K562 (cell line): ENCODE measurements at regions not wholly inside any gene's neighbourhood (a gene's known extent, or its start where the extent isn't known, plus 50 kb on each side); places are given as distances from the start of the nearest gene placed in this dataset.

Experiments used
- ATAC-seq: fragments of 200-7000 bp; cut with Tn5 transposase; 3 replicates; pipeline ENCODE4 v1.9.1; 2020; ENCODE audit warnings: moderate library complexity
- BruUV-seq: library from RNA; stranded (reverse); fragments of 400-500 nt; replicated peaks from 2 replicates; lab custom pipeline; 2021; lab: Mats Ljungman, UMichigan
- CTCF ChIA-PET: fragments of 300-600 bp; formaldehyde crosslinking; extraction: SDS; loops from one replicate; lab custom pipeline; 2021; ENCODE audit warnings: low intra/inter-chr PET ratio; lab: Yijun Ruan, JAX
- POLR2A ChIA-PET: fragments of 300-600, 350-650 bp; sonication (Branson Sonifier 250); formaldehyde crosslinking; extraction: SDS; loops from one replicate; lab custom pipeline; 2021; ENCODE audit warnings: antibody characterized with exemption, inconsistent platforms; lab: Yijun Ruan, JAX
- DNase-seq, 4 experiments: peaks; one replicate each; pipeline versions ENCODE4 v3.0.0 to v3.0.0-alpha.2; 2011 to 2018; ENCODE audit warnings: low spot score in 3 of 4, mixed read lengths in 3 of 4; ENCODE audit errors: extremely low read depth in 1 of 4
- FAIRE-seq: peaks from 2 replicates; lab custom pipeline; 2011; peaks lifted over from hg19 to GRCh38; lab: Jason Lieb, UNC
- H2AFZ ChIP-seq: 2 replicates; pipeline ENCODE4 v1.6.0; 2011; ENCODE audit warnings: low read depth, low read length, control low read depth, inconsistent platforms
- H3K27ac ChIP-seq: fragments of 200-600 bp; 3 replicates; pipeline ENCODE4 v1.8.0; 2011; ENCODE audit warnings: low read depth, mild to moderate bottlenecking, control low read depth, inconsistent platforms, low read length, moderate library complexity, mixed read lengths; ENCODE audit errors: extremely low read depth
- H3K27me3 ChIP-seq, 2 experiments: fragments of 300-600 bp in 1 of 2; 2 replicates in 1 of 2; 3 replicates in 1 of 2; pipeline versions ENCODE4 v1.6.0 to v1.8.0; 2011; ENCODE audit warnings: inconsistent platforms in 2 of 2, low read length in 2 of 2, mild to moderate bottlenecking in 1 of 2, mixed read lengths in 1 of 2, moderate library complexity in 1 of 2; ENCODE audit not compliant: control insufficient read depth in 2 of 2, insufficient read depth in 2 of 2
- H3K36me3 ChIP-seq: fragments of 300-600 bp; 3 replicates; pipeline ENCODE4 v1.8.0; 2011; ENCODE audit warnings: mild to moderate bottlenecking, low read length, inconsistent platforms; ENCODE audit not compliant: control insufficient read depth, insufficient read depth
- H3K4me1 ChIP-seq, 2 experiments: fragments of 200-600 bp in 1 of 2; replicated peaks in 1 of 2; 2 replicates in 1 of 2; 3 replicates in 1 of 2; pipeline versions ENCODE4 v1.5.1 to v1.8.0; 2011; ENCODE audit warnings: inconsistent platforms in 2 of 2, low read length in 2 of 2, mild to moderate bottlenecking in 1 of 2, mixed read lengths in 1 of 2, moderate library complexity in 1 of 2; ENCODE audit not compliant: control insufficient read depth in 2 of 2, insufficient read depth in 2 of 2
- H3K4me2 ChIP-seq: 2 replicates; pipeline ENCODE4 v1.6.1; 2011; ENCODE audit warnings: low read length, control low read depth, inconsistent platforms, mixed read lengths; ENCODE audit not compliant: insufficient read depth
- H3K4me3 ChIP-seq: fragments of 200-600 bp; sonication (generic), shearing (Covaris generic); 2 replicates; pipeline ENCODE4 v1.5.1; 2016; ENCODE audit warnings: control low read depth, inconsistent platforms
- H3K79me2 ChIP-seq: fragments of 200-600 bp; 3 replicates; pipeline ENCODE4 v1.8.0; 2011; ENCODE audit warnings: low read length, inconsistent platforms; ENCODE audit not compliant: control insufficient read depth, insufficient read depth
- H3K9ac ChIP-seq, 2 experiments: 2 replicates each; pipeline versions ENCODE4 v1.6.0 to v1.6.1; 2011; ENCODE audit warnings: low read depth in 2 of 2, low read length in 2 of 2, control low read depth in 1 of 2, inconsistent platforms in 1 of 2, mild to moderate bottlenecking in 1 of 2, mixed read lengths in 1 of 2; ENCODE audit not compliant: insufficient read depth in 1 of 2
- H3K9me1 ChIP-seq: one replicate; pipeline ENCODE4 v1.6.0; 2011; ENCODE audit warnings: inconsistent platforms, mild to moderate bottlenecking, low read length, moderate library complexity; ENCODE audit not compliant: control insufficient read depth, insufficient read depth
- H3K9me3 ChIP-seq: replicated peaks from 2 replicates; pipeline ENCODE4 v1.5.1; 2011; ENCODE audit warnings: low read depth, low read length, inconsistent platforms; ENCODE audit not compliant: control insufficient read depth, insufficient read depth
- H4K20me1 ChIP-seq: replicated peaks from 2 replicates; pipeline ENCODE4 v1.6.1; 2011; ENCODE audit warnings: low read length, inconsistent platforms, mixed read lengths; ENCODE audit not compliant: control insufficient read depth, insufficient read depth
- CHD1 ChIP-seq: fragments of 200-600 bp; sonication (generic); IDR thresholded peaks from one replicate; pipeline ENCODE4 v1.6.1; 2012; ENCODE audit warnings: mild to moderate bottlenecking, moderate library complexity, low read length, inconsistent platforms
- FOS ChIP-seq: IDR thresholded peaks from 3 replicates; pipeline ENCODE4 v1.6.1; 2011; ENCODE audit not compliant: insufficient read length; ENCODE audit errors: extremely low read depth
- KAT8 ChIP-seq: fragments of 450-650 bp; IDR thresholded peaks from 2 replicates; pipeline ENCODE4 v1.6.1; 2016; ENCODE audit warnings: low read depth, mild to moderate bottlenecking
- MYBL2 ChIP-seq, 2 experiments: fragments of 450-650 bp in 1 of 2; sonication (generic) in 1 of 2; formaldehyde crosslinking in 1 of 2; IDR thresholded peaks; 2 replicates each; pipeline versions ENCODE4 v1.6.1 to v1.8.1; 2017 to 2022; ENCODE audit warnings: borderline replicate concordance in 1 of 2, inconsistent platforms in 1 of 2, low read depth in 1 of 2, mild to moderate bottlenecking in 1 of 2, missing genetic modification reagents in 1 of 2, moderate library complexity in 1 of 2
- NONO ChIP-seq, 2 experiments: fragments of 200-400 bp in 1 of 2; fragments of 450-650 bp in 1 of 2; formaldehyde crosslinking in 1 of 2; IDR thresholded peaks; 2 replicates each; pipeline ENCODE4 v1.6.1; 2017; ENCODE audit warnings: low read depth in 2 of 2, mild to moderate bottlenecking in 2 of 2, moderate library complexity in 2 of 2, low read length in 1 of 2
- ZNF121 ChIP-seq: sonication (generic); formaldehyde crosslinking; conservative IDR thresholded peaks from 2 replicates; pipeline ENCODE4 v1.8.0; 2022; ENCODE audit warnings: missing genetic modification reagents
- ZNF239 ChIP-seq: fragments of 250-450 bp; sonication (Bioruptor Pico); IDR thresholded peaks from 2 replicates; pipeline ENCODE4 v1.4.0; 2020; ENCODE audit warnings: mild to moderate bottlenecking
- WGBS: fragments of 100-300 bp; shearing (Covaris generic); methylation state at CpG from one replicate; pipeline ENCODE4 v1.1.6; 2016; ENCODE audit warnings: low coverage, mixed read lengths; ENCODE audit not compliant: insufficient coverage; ENCODE audit errors: missing lambda C conversion rate; 5-methylcytosine and 5-hydroxymethylcytosine counted together
- in situ Hi-C: fragments of 300-500 bp; cut with MboI; formaldehyde crosslinking; loops from 4 replicates; pipeline ENCODE4 v1.15.0; 2018; ENCODE audit warnings: inconsistent platforms, mixed read lengths
- intact Hi-C: fragments of 100-400 bp; cut with micrococcal nuclease; formaldehyde crosslinking; loops from 2 replicates; pipeline ENCODE4 v1.14.2; 2022
- TF ChIP-seq, protein P1 (sequence below): fragments of 450-650 bp; conservative IDR thresholded peaks from 2 replicates; pipeline ENCODE4 v1.6.1; 2016; ENCODE audit warnings: missing genetic modification characterization, low read depth, mild to moderate bottlenecking, missing compliant biosample characterization, moderate library complexity
- TF ChIP-seq, protein P2 (sequence below): sonication (generic); formaldehyde crosslinking; IDR thresholded peaks from 2 replicates; pipeline ENCODE4 v1.8.0; 2022; ENCODE audit warnings: mild to moderate bottlenecking, low read depth, missing genetic modification reagents

DNA sequence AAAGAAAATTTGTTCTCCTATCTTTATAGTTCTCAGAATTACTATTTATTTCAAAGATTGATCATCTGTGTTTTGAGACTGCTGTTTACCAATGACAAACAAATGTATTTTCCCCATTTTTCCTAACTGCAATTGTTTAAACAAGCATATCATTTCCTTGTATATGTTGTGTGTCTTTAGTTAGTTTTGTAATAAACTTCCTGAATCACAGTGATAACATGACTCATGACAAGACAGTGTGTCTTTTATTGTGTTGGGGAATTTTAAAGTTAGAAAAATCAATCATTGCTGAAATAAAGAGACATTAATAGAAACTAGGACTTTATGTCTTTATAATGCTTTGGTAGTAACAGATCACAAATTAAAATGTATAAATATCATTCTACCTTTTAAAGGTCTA is 348.5 kb downstream of the KCNJ2 start:
- Histone ChIP-seq H2AFZ (no peak overlapping the region), H3K79me2 (no peaks in the 10 kb centered on the region)
- no peak for TF ChIP-seq ZNF239 (CRISPR knock-in tag)
- no peak for TF ChIP-seq FOS
- TF ChIP-seq, protein P1, sequence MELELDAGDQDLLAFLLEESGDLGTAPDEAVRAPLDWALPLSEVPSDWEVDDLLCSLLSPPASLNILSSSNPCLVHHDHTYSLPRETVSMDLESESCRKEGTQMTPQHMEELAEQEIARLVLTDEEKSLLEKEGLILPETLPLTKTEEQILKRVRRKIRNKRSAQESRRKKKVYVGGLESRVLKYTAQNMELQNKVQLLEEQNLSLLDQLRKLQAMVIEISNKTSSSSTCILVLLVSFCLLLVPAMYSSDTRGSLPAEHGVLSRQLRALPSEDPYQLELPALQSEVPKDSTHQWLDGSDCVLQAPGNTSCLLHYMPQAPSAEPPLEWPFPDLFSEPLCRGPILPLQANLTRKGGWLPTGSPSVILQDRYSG (tag), result no peak
- no peak for TF ChIP-seq ZNF121
- no peak for TF ChIP-seq CHD1
- TF ChIP-seq, all 486 proteins: peak for 0
- Histone ChIP-seq H3K4me2 (no peak overlapping the region), H3K9me1 (no peaks in the 10 kb centered on the region), H3K9ac (no peak overlapping the region), H3K4me1 (no peaks in the 10 kb centered on the region), H3K36me3 (no peaks in the 10 kb centered on the region), H4K20me1 (no peaks in the 10 kb centered on the region), H3K27ac (no peak overlapping the region), H3K9me3 (no peaks in the 10 kb centered on the region), H3K27me3 (no peaks in the 10 kb centered on the region), H3K4me3 (no peak overlapping the region)
- ATAC-seq (no peak), DNase-seq (no peak), FAIRE-seq (no peak)
- CTCF ChIA-PET, result no interaction called here
- POLR2A ChIA-PET, result no interaction called here
- in situ Hi-C loops, result no loop called here
- BruUV-seq, result no TSS peak
- intact Hi-C loops, result no loop called here

DNA sequence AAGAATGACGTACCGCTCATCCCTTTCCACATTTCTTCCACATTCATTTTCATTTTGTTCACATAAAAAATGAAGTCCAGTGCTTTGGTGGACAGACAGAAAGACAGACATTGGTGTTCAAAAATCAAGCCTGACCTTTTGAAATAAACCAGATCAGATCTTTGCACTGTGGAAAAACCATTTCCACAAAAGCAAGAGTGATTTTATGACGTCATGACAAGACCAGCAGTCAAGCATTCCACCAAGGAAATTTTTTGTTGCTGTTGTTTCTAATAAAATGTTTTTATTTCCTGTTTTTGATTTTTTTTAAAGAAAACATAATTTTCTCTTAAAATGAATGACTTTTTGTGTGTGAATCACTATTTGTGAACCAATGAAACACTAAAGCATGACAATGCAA is 350.0 kb downstream of the KCNJ2 start:
- H3K4me3 ChIP-seq, result no peak overlapping the region
- WGBS, result 3% methylated on average over 3 of the region's 3 CpGs
- in situ Hi-C loops (no loop called here), intact Hi-C loops (no loop called here)
- no peaks in the 10 kb centered on the region for H3K9me1 ChIP-seq
- ChIA-PET POLR2A (no interaction called here), CTCF (no interaction called here)
- H3K27me3 ChIP-seq, result no peaks in the 10 kb centered on the region
- ATAC-seq (no peak), DNase-seq (no peak), FAIRE-seq (no peak)
- H2AFZ ChIP-seq, result no peak overlapping the region
- no peak overlapping the region for H3K27ac ChIP-seq
- H4K20me1 ChIP-seq, result no peaks in the 10 kb centered on the region
- TF ChIP-seq MYBL2 (IDR thresholded peaks at IDR 0.05; ENCODE audit: low read depth), result no peak
- TF ChIP-seq MYBL2 (CRISPR knock-in tag; IDR thresholded peaks at IDR 0.05; ENCODE audit: borderline replicate concordance), result no peak
- no peak for TF ChIP-seq KAT8
- TF ChIP-seq, protein P2, sequence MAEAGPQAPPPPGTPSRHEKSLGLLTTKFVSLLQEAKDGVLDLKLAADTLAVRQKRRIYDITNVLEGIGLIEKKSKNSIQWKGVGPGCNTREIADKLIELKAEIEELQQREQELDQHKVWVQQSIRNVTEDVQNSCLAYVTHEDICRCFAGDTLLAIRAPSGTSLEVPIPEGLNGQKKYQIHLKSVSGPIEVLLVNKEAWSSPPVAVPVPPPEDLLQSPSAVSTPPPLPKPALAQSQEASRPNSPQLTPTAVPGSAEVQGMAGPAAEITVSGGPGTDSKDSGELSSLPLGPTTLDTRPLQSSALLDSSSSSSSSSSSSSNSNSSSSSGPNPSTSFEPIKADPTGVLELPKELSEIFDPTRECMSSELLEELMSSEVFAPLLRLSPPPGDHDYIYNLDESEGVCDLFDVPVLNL, result no peak
- no peak for TF ChIP-seq NONO (IDR thresholded peaks at IDR 0.05; ENCODE audit: low read depth in 2 of 2, low read length in 1 of 2)
- no TSS peak for BruUV-seq
- no peaks in the 10 kb centered on the region for H3K4me1 ChIP-seq
- no peak overlapping the region for H3K4me2 ChIP-seq
- no peaks in the 10 kb centered on the region for H3K36me3 ChIP-seq
- no peaks in the 10 kb centered on the region for H3K9me3 ChIP-seq
- H3K79me2 ChIP-seq, result no peaks in the 10 kb centered on the region
- H3K9ac ChIP-seq, result no peak overlapping the region
